ENCODE measurements at regions not wholly inside any gene's neighbourhood (a gene's known extent, or its start where the extent isn't known, plus 50 kb on each side); places are given as distances from the start of the nearest gene placed in this dataset.

- no peak for TF ChIP-seq POLR2AphosphoS5 (IDR thresholded peaks at IDR 0.05; ENCODE audit: insufficient read depth in 1 of 2, low read depth in 1 of 2)
- TF ChIP-seq CTCF (IDR thresholded peaks at IDR 0.05) = no peak
- TF ChIP-seq POLR2A (IDR thresholded peaks at IDR 0.05) = no peak
Measured at GRCh38 chr18:3392467-3392855, 57.5 kb upstream of the TGIF1 start.

All from vagina (tissue), 2 donors.